ENCODE measurements at regions not wholly inside any gene's neighbourhood (a gene's known extent, or its start where the extent isn't known, plus 50 kb on each side); places are given as distances from the start of the nearest gene placed in this dataset.

DNA sequence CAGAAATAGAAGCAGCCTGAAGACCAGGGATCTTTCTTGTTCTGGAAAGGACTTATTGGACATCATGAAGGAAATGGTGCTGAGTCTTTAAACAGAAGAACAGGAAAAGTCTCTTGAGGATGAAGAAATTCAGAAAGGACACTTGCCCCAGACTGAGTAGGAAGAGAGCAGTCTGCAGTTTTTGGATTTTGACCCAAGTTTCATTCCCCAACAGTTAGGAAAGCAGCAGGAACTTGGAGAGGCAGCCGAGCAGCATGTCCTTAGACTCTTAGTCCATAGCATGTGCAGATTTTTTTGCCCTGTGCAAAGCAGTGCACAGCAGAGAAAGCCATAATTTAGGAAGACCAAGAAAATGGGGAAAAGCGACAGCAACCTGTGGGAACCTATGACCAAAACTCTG, 927.2 kb upstream of the AUTS2 start (continued):
- TF ChIP-seq, protein P1, sequence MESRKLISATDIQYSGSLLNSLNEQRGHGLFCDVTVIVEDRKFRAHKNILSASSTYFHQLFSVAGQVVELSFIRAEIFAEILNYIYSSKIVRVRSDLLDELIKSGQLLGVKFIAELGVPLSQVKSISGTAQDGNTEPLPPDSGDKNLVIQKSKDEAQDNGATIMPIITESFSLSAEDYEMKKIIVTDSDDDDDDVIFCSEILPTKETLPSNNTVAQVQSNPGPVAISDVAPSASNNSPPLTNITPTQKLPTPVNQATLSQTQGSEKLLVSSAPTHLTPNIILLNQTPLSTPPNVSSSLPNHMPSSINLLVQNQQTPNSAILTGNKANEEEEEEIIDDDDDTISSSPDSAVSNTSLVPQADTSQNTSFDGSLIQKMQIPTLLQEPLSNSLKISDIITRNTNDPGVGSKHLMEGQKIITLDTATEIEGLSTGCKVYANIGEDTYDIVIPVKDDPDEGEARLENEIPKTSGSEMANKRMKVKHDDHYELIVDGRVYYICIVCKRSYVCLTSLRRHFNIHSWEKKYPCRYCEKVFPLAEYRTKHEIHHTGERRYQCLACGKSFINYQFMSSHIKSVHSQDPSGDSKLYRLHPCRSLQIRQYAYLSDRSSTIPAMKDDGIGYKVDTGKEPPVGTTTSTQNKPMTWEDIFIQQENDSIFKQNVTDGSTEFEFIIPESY (IDR thresholded peaks at IDR 0.05), result no peak
- TF ChIP-seq SP1 (IDR thresholded peaks at IDR 0.05) (no peak), YY1 (IDR thresholded peaks at IDR 0.05) (no peak), GABPA (IDR thresholded peaks at IDR 0.05 in 1 of 2, conservative IDR thresholded peaks at IDR 0.05 in 1 of 2) (no peak), TAF1 (conservative IDR thresholded peaks at IDR 0.05) (no peak), FOXA2 (IDR thresholded peaks at IDR 0.05) (no peak)
- TF ChIP-seq, protein P2, sequence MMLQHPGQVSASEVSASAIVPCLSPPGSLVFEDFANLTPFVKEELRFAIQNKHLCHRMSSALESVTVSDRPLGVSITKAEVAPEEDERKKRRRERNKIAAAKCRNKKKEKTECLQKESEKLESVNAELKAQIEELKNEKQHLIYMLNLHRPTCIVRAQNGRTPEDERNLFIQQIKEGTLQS (IDR thresholded peaks at IDR 0.05), result no peak

DNA sequence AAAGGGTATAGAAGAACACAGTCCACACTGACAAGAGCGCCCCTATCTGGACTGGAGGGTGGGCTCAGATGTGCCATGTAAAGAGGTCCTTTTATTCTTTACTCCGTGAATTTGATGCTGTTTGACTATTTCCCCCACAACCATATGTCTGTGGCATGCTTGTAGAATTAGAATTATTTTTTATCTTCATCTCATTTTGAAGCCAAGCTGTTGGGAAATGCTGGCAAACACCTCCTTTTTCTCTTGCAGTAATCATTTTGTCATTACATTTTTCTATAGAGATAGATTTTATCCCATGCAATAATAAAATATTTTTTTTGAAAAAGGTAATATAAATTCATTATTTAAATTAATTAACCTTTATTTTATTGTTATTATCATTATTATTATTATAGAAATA, 926.6 kb upstream of the AUTS2 start:
- H3K4me3 ChIP-seq (ENCODE audit: low read depth in 1 of 3, low read length in 3 of 3), result no peak overlapping the region
- H3K4me1 ChIP-seq (ENCODE audit: control insufficient read depth in 4 of 4, insufficient read depth in 4 of 4, low read length in 3 of 4), result no peaks in the 10 kb centered on the region
- H3K27me3 ChIP-seq (ENCODE audit: control insufficient read depth in 4 of 4, insufficient read depth in 4 of 4, low read length in 3 of 4), result no peaks in the 10 kb centered on the region
- H3K9ac ChIP-seq (ENCODE audit: low read depth in 1 of 2, low read length in 2 of 2), result no peak overlapping the region
- no peak overlapping the region for H3K27ac ChIP-seq (ENCODE audit: low read depth in 1 of 2, low read length in 2 of 2)
- no peaks in the 10 kb centered on the region for H3K36me3 ChIP-seq (ENCODE audit: control insufficient read depth in 4 of 4, insufficient read depth in 3 of 4, low read depth in 1 of 4, low read length in 3 of 4)
- peaks cover 0 to 6% (median 2%) of the 10 kb centered on the region in 4 donors for H3K9me3 ChIP-seq (ENCODE audit: control insufficient read depth in 4 of 4, low read length in 3 of 4)
- TF ChIP-seq JUND (IDR thresholded peaks at IDR 0.05), result no peak
- TF ChIP-seq NR2F2 (IDR thresholded peaks at IDR 0.05), result no peak
- TF ChIP-seq GABPA (IDR thresholded peaks at IDR 0.05 in 1 of 2, conservative IDR thresholded peaks at IDR 0.05 in 1 of 2), result no peak
- no peak for TF ChIP-seq HNF4A (conservative IDR thresholded peaks at IDR 0.05)
- DNase-seq (ENCODE audit: low spot score), result no peak
- WGBS, result 81% methylated on average over 2 of the region's 2 CpGs

DNA sequence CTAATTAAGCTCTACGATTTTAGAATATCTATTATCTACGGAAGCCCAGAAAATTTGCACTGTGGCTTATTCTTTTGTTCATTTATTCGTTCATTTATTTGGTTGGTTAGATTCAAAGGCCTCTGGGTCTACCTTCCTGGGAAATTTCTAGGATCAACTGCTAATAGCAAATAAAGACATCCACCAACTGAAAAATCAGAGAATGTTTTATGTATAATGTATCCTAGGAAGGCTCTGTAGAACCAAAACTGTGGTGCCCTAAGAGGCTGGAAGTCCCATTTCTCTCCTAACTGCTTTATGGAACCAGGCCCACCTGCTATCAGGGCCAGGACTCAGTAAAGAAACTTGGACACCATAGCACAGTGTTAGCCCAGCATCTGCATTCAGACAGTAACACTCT, 923.4 kb upstream of the AUTS2 start:
- Histone ChIP-seq H3K27ac (ENCODE audit: low read depth in 1 of 2, low read length in 2 of 2) (no peak overlapping the region), H3K27me3 (ENCODE audit: control insufficient read depth in 4 of 4, insufficient read depth in 4 of 4, low read length in 3 of 4) (no peaks in the 10 kb centered on the region), H3K9ac (ENCODE audit: low read depth in 1 of 2, low read length in 2 of 2) (no peak overlapping the region), H3K4me3 (ENCODE audit: low read depth in 1 of 3, low read length in 3 of 3) (no peak overlapping the region), H3K9me3 (ENCODE audit: control insufficient read depth in 4 of 4, low read length in 3 of 4) (peaks cover 0 to 6% (median 2%) of the 10 kb centered on the region in 4 donors), H3K36me3 (ENCODE audit: control insufficient read depth in 4 of 4, insufficient read depth in 3 of 4, low read depth in 1 of 4, low read length in 3 of 4) (no peaks in the 10 kb centered on the region), H3K4me1 (ENCODE audit: control insufficient read depth in 4 of 4, insufficient read depth in 4 of 4, low read length in 3 of 4) (no peaks in the 10 kb centered on the region)
- TF ChIP-seq GABPA (IDR thresholded peaks at IDR 0.05 in 1 of 2, conservative IDR thresholded peaks at IDR 0.05 in 1 of 2) (no peak), EGR1 (IDR thresholded peaks at IDR 0.05; ENCODE audit: low read depth in 2 of 2) (no peak), HNF4G (IDR thresholded peaks at IDR 0.05) (no peak), NR2F2 (IDR thresholded peaks at IDR 0.05) (no peak), HNF4A (conservative IDR thresholded peaks at IDR 0.05) (no peak), YY1 (IDR thresholded peaks at IDR 0.05) (no peak), RXRA (IDR thresholded peaks at IDR 0.05) (no peak), SP1 (IDR thresholded peaks at IDR 0.05) (no peak), FOXA1 (IDR thresholded peaks at IDR 0.05) (no peak), TAF1 (conservative IDR thresholded peaks at IDR 0.05) (no peak), FOXA2 (IDR thresholded peaks at IDR 0.05) (no peak), RAD21 (IDR thresholded peaks at IDR 0.05) (no peak), JUND (IDR thresholded peaks at IDR 0.05) (no peak)
- TF ChIP-seq, protein P1 (IDR thresholded peaks at IDR 0.05), result no peak
- TF ChIP-seq, protein P3, sequence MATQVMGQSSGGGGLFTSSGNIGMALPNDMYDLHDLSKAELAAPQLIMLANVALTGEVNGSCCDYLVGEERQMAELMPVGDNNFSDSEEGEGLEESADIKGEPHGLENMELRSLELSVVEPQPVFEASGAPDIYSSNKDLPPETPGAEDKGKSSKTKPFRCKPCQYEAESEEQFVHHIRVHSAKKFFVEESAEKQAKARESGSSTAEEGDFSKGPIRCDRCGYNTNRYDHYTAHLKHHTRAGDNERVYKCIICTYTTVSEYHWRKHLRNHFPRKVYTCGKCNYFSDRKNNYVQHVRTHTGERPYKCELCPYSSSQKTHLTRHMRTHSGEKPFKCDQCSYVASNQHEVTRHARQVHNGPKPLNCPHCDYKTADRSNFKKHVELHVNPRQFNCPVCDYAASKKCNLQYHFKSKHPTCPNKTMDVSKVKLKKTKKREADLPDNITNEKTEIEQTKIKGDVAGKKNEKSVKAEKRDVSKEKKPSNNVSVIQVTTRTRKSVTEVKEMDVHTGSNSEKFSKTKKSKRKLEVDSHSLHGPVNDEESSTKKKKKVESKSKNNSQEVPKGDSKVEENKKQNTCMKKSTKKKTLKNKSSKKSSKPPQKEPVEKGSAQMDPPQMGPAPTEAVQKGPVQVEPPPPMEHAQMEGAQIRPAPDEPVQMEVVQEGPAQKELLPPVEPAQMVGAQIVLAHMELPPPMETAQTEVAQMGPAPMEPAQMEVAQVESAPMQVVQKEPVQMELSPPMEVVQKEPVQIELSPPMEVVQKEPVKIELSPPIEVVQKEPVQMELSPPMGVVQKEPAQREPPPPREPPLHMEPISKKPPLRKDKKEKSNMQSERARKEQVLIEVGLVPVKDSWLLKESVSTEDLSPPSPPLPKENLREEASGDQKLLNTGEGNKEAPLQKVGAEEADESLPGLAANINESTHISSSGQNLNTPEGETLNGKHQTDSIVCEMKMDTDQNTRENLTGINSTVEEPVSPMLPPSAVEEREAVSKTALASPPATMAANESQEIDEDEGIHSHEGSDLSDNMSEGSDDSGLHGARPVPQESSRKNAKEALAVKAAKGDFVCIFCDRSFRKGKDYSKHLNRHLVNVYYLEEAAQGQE (IDR thresholded peaks at IDR 0.05), result no peak
- TF ChIP-seq, protein P2 (IDR thresholded peaks at IDR 0.05), result no peak
- TF ChIP-seq, protein P4, sequence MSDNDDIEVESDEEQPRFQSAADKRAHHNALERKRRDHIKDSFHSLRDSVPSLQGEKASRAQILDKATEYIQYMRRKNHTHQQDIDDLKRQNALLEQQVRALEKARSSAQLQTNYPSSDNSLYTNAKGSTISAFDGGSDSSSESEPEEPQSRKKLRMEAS (IDR thresholded peaks at IDR 0.05), result no peak
- TF ChIP-seq, protein P5, sequence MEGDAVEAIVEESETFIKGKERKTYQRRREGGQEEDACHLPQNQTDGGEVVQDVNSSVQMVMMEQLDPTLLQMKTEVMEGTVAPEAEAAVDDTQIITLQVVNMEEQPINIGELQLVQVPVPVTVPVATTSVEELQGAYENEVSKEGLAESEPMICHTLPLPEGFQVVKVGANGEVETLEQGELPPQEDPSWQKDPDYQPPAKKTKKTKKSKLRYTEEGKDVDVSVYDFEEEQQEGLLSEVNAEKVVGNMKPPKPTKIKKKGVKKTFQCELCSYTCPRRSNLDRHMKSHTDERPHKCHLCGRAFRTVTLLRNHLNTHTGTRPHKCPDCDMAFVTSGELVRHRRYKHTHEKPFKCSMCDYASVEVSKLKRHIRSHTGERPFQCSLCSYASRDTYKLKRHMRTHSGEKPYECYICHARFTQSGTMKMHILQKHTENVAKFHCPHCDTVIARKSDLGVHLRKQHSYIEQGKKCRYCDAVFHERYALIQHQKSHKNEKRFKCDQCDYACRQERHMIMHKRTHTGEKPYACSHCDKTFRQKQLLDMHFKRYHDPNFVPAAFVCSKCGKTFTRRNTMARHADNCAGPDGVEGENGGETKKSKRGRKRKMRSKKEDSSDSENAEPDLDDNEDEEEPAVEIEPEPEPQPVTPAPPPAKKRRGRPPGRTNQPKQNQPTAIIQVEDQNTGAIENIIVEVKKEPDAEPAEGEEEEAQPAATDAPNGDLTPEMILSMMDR (IDR thresholded peaks at IDR 0.05; ENCODE audit: low read depth, low read length, missing input control), result no peak
- WGBS, result 82% methylated on average over 3 of the region's 3 CpGs
- DNase-seq (ENCODE audit: low spot score), result no peak
